ENCODE measurements at regions not wholly inside any gene's neighbourhood (a gene's known extent, or its start where the extent isn't known, plus 50 kb on each side); places are given as distances from the start of the nearest gene placed in this dataset.
"Not testable (repeated sequence)": the region's sequence is repeated elsewhere in the genome, so short reads cannot be mapped to it uniquely, and the experiment has no call there.

- Mint-ChIP-seq H3K27me3 (no peaks in the 10 kb centered on the region), H3K4me1 (no peaks in the 10 kb centered on the region), H3K9me3 (no peaks in the 10 kb centered on the region), H3K4me3 (no peak overlapping the region), H3K36me3 (no peaks in the 10 kb centered on the region), H3K27ac (no peak overlapping the region)
- CTCF ChIA-PET, result no interaction called here
- no peak for DNase-seq
These were observed 111.5 kb upstream of the APP start for GRCh38 chr21:26282058-26282457.

- CTCF ChIA-PET, result no interaction called here
- Mint-ChIP-seq H3K27me3 (no peaks in the 10 kb centered on the region), H3K9me3 (no peaks in the 10 kb centered on the region), H3K4me3 (no peak overlapping the region), H3K27ac (no peak overlapping the region), H3K4me1 (no peaks in the 10 kb centered on the region), H3K36me3 (no peaks in the 10 kb centered on the region)
- no peak for DNase-seq
These were observed 110.9 kb upstream of the APP start for GRCh38 chr21:26281506-26281905.

GRCh38 chr21:26280775-26281174 lies 110.2 kb upstream of the APP start:
- Mint-ChIP-seq H3K9me3 (no peaks in the 10 kb centered on the region), H3K36me3 (no peaks in the 10 kb centered on the region), H3K27me3 (no peaks in the 10 kb centered on the region), H3K4me3 (no peak overlapping the region), H3K27ac (no peak overlapping the region), H3K4me1 (no peaks in the 10 kb centered on the region)
- CTCF ChIA-PET, result no interaction called here
- DNase-seq, result no peak

- no peaks in the 10 kb centered on the region for H3K36me3 Mint-ChIP-seq
- CTCF ChIA-PET, result no interaction called here
- no peak overlapping the region for H3K4me3 Mint-ChIP-seq
- no peaks in the 10 kb centered on the region for H3K27me3 Mint-ChIP-seq
- DNase-seq, result no peak
- no peaks in the 10 kb centered on the region for H3K4me1 Mint-ChIP-seq
- H3K9me3 Mint-ChIP-seq, result no peaks in the 10 kb centered on the region
- no peak overlapping the region for H3K27ac Mint-ChIP-seq
These were observed 109.6 kb upstream of the APP start for GRCh38 chr21:26280148-26280547.

GRCh38 chr21:26275801-26276200 lies 105.2 kb upstream of the APP start:
- Mint-ChIP-seq H3K36me3 (no peaks in the 10 kb centered on the region), H3K4me3 (no peak overlapping the region), H3K27me3 (no peaks in the 10 kb centered on the region), H3K9me3 (peaks cover 25% of the 10 kb centered on the region), H3K27ac (no peak overlapping the region), H3K4me1 (no peaks in the 10 kb centered on the region)
- CTCF ChIA-PET, result no interaction called here
- DNase-seq, result no peak

GRCh38 chr21:26273686-26274313 lies 103.2 kb upstream of the APP start:
- Mint-ChIP-seq H3K4me1 (no peaks in the 10 kb centered on the region), H3K4me3 (no peak overlapping the region), H3K36me3 (no peaks in the 10 kb centered on the region), H3K27ac (no peak overlapping the region), H3K9me3 (peaks cover 27% of the 10 kb centered on the region), H3K27me3 (no peaks in the 10 kb centered on the region)
- DNase-seq, result no peak
- CTCF ChIA-PET, result interaction anchor here (1.4 kb wide), 1 partner anchor 12 kb away, joined by 3 read pairs; no protein-coding TSS in a partner anchor

GRCh38 chr21:26267389-26267788 lies 96.8 kb upstream of the APP start:
- Mint-ChIP-seq H3K4me3 (no peak overlapping the region), H3K27me3 (peaks cover 4% of the 10 kb centered on the region), H3K9me3 (peaks cover 3% of the 10 kb centered on the region), H3K4me1 (no peaks in the 10 kb centered on the region), H3K36me3 (no peaks in the 10 kb centered on the region), H3K27ac (no peak overlapping the region)
- CTCF ChIA-PET, result no interaction called here
- no peak for DNase-seq

GRCh38 chr21:26246073-26246472 lies 75.5 kb upstream of the APP start:
- Mint-ChIP-seq H3K9me3 (no peaks in the 10 kb centered on the region), H3K27me3 (no peaks in the 10 kb centered on the region), H3K4me1 (no peaks in the 10 kb centered on the region), H3K36me3 (no peaks in the 10 kb centered on the region), H3K4me3 (no peak overlapping the region), H3K27ac (no peak overlapping the region)
- CTCF ChIA-PET, result no interaction called here
- DNase-seq, result no peak

- Mint-ChIP-seq H3K4me3 (no peak overlapping the region), H3K27ac (no peak overlapping the region), H3K4me1 (no peaks in the 10 kb centered on the region), H3K36me3 (no peaks in the 10 kb centered on the region), H3K9me3 (no peaks in the 10 kb centered on the region), H3K27me3 (no peaks in the 10 kb centered on the region)
- CTCF ChIA-PET, result no interaction called here
- no peak for DNase-seq
These were observed 74.9 kb upstream of the APP start for GRCh38 chr21:26245428-26245827.

- H3K36me3 Mint-ChIP-seq, result no peaks in the 10 kb centered on the region
- CTCF ChIA-PET, result no interaction called here
- no peaks in the 10 kb centered on the region for H3K9me3 Mint-ChIP-seq
- DNase-seq, result no peak
- H3K4me3 Mint-ChIP-seq, result no peak overlapping the region
- H3K27ac Mint-ChIP-seq, result no peak overlapping the region
- H3K4me1 Mint-ChIP-seq, result no peaks in the 10 kb centered on the region
- H3K27me3 Mint-ChIP-seq, result no peaks in the 10 kb centered on the region
These were observed 68.1 kb upstream of the APP start for GRCh38 chr21:26238646-26239045.

- H3K27ac Mint-ChIP-seq, result no peak overlapping the region
- CTCF ChIA-PET, result no interaction called here
- no peak overlapping the region for H3K4me3 Mint-ChIP-seq
- H3K9me3 Mint-ChIP-seq, result no peaks in the 10 kb centered on the region
- no peak for DNase-seq
- H3K27me3 Mint-ChIP-seq, result no peaks in the 10 kb centered on the region
- H3K36me3 Mint-ChIP-seq, result no peaks in the 10 kb centered on the region
- H3K4me1 Mint-ChIP-seq, result no peaks in the 10 kb centered on the region
These were observed 65.7 kb upstream of the APP start for GRCh38 chr21:26236281-26236680.

GRCh38 chr21:26233297-26233696 lies 62.7 kb upstream of the APP start:
- H3K27ac Mint-ChIP-seq, CTCF ChIA-PET, H3K4me1 Mint-ChIP-seq, H3K36me3 Mint-ChIP-seq, DNase-seq, H3K9me3 Mint-ChIP-seq, H3K27me3 Mint-ChIP-seq, H3K4me3 Mint-ChIP-seq: not testable (repeated sequence)

- H3K27ac Mint-ChIP-seq, H3K27me3 Mint-ChIP-seq, H3K9me3 Mint-ChIP-seq, DNase-seq, H3K4me1 Mint-ChIP-seq, H3K4me3 Mint-ChIP-seq, H3K36me3 Mint-ChIP-seq, CTCF ChIA-PET: not testable (repeated sequence)
These were observed 61.9 kb upstream of the APP start for GRCh38 chr21:26232491-26232890.

GRCh38 chr21:26227130-26227529 lies 56.6 kb upstream of the APP start:
- no peak for DNase-seq
- Mint-ChIP-seq H3K27me3 (no peaks in the 10 kb centered on the region), H3K4me3 (no peak overlapping the region), H3K27ac (no peak overlapping the region), H3K36me3 (no peaks in the 10 kb centered on the region), H3K4me1 (no peaks in the 10 kb centered on the region), H3K9me3 (no peaks in the 10 kb centered on the region)
- CTCF ChIA-PET, result no interaction called here

GRCh38 chr21:26226724-26227123 lies 56.2 kb upstream of the APP start:
- Mint-ChIP-seq H3K9me3 (no peaks in the 10 kb centered on the region), H3K27ac (no peak overlapping the region), H3K4me3 (no peak overlapping the region), H3K4me1 (no peaks in the 10 kb centered on the region), H3K36me3 (no peaks in the 10 kb centered on the region), H3K27me3 (no peaks in the 10 kb centered on the region)
- no peak for DNase-seq
- CTCF ChIA-PET, result no interaction called here

GRCh38 chr21:26225046-26225445 lies 54.5 kb upstream of the APP start:
- H3K36me3 Mint-ChIP-seq, result no peaks in the 10 kb centered on the region
- H3K4me3 Mint-ChIP-seq, result no peak overlapping the region
- DNase-seq, result no peak
- H3K27ac Mint-ChIP-seq, result no peak overlapping the region
- H3K27me3 Mint-ChIP-seq, result no peaks in the 10 kb centered on the region
- CTCF ChIA-PET, result no interaction called here
- no peaks in the 10 kb centered on the region for H3K4me1 Mint-ChIP-seq
- no peaks in the 10 kb centered on the region for H3K9me3 Mint-ChIP-seq

Measured in activated naive CD4-positive, alpha-beta T cell treated with anti-CD3 and anti-CD28 coated beads, Interleukin-2, amount 10 ng/mL, durations not matched to agents 7 days and 5 days (primary cell).